ENCODE measurements at regions not wholly inside any gene's neighbourhood (a gene's known extent, or its start where the extent isn't known, plus 50 kb on each side); places are given as distances from the start of the nearest gene placed in this dataset.

DNA sequence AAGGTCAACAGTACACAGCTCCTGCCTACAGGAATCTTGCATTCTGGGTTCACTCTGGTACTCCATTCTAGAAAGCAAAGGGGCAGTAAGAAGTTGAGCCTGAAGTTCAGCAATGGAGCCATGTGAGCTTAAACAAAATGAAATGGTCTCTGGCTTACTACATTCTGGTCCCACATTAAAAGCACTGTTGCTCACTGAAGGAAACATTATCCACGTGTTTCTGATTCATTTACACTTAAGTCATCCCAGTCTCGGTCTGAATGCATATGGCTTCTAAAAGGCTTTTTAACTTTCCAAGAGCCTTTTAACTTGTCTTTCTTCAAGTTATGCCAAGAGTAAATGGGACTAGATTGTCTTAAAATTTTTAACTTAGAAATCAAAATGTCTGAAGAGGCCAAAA is 177.8 kb downstream of the LNPK start:
- no peaks in the 10 kb centered on the region for H3K4me1 ChIP-seq
- 91 to 94% methylated on average over 2 of the region's 2 CpGs for WGBS, 2 donors
- H3K27ac ChIP-seq: no peak overlapping the region
- no peaks in the 10 kb centered on the region for H3K36me3 ChIP-seq
- TF ChIP-seq POLR2A (IDR thresholded peaks at IDR 0.05) (no peak), EP300 (IDR thresholded peaks at IDR 0.05) (no peak), POLR2AphosphoS5 (IDR thresholded peaks at IDR 0.05) (no peak)
- TF ChIP-seq, protein P1, sequence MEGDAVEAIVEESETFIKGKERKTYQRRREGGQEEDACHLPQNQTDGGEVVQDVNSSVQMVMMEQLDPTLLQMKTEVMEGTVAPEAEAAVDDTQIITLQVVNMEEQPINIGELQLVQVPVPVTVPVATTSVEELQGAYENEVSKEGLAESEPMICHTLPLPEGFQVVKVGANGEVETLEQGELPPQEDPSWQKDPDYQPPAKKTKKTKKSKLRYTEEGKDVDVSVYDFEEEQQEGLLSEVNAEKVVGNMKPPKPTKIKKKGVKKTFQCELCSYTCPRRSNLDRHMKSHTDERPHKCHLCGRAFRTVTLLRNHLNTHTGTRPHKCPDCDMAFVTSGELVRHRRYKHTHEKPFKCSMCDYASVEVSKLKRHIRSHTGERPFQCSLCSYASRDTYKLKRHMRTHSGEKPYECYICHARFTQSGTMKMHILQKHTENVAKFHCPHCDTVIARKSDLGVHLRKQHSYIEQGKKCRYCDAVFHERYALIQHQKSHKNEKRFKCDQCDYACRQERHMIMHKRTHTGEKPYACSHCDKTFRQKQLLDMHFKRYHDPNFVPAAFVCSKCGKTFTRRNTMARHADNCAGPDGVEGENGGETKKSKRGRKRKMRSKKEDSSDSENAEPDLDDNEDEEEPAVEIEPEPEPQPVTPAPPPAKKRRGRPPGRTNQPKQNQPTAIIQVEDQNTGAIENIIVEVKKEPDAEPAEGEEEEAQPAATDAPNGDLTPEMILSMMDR (IDR thresholded peaks at IDR 0.05): no peak
- ATAC-seq (ENCODE audit: low FRiP score in 2 of 2) (no peak), DNase-seq (no peak)
- H3K9me3 ChIP-seq: no peaks in the 10 kb centered on the region
- H3K4me3 ChIP-seq: no peak overlapping the region
- H3K27me3 ChIP-seq: no peaks in the 10 kb centered on the region

DNA sequence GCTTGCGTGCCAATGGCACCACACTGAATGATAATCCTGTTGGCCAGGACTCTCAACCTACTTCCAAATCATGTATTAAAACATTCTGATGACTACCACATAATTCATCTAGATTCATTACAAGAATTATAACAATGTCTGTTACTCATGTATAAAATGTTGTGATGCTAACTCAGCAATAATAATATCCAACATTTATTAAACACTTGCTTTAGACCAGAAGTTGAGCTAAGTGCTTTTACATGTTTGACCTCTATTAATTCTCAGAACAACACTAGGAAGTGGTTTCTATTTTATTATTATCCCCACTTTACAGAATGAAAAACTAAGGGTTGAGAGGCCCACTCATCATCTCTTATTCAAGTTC is 178.4 kb downstream of the LNPK start:
- no peaks in the 10 kb centered on the region for H3K27me3 ChIP-seq
- DNase-seq (no peak), ATAC-seq (ENCODE audit: low FRiP score in 2 of 2) (no peak)
- no peak overlapping the region for H3K27ac ChIP-seq
- H3K36me3 ChIP-seq: no peaks in the 10 kb centered on the region
- WGBS, 2 donors: 89 to 100% methylated on average over 1 of the region's 1 CpG
- no peak overlapping the region for H3K4me3 ChIP-seq
- no peaks in the 10 kb centered on the region for H3K4me1 ChIP-seq
- TF ChIP-seq POLR2AphosphoS5 (IDR thresholded peaks at IDR 0.05) (no peak), EP300 (IDR thresholded peaks at IDR 0.05) (no peak), POLR2A (IDR thresholded peaks at IDR 0.05) (no peak)
- TF ChIP-seq, protein P1 (IDR thresholded peaks at IDR 0.05): no peak
- no peaks in the 10 kb centered on the region for H3K9me3 ChIP-seq

DNA sequence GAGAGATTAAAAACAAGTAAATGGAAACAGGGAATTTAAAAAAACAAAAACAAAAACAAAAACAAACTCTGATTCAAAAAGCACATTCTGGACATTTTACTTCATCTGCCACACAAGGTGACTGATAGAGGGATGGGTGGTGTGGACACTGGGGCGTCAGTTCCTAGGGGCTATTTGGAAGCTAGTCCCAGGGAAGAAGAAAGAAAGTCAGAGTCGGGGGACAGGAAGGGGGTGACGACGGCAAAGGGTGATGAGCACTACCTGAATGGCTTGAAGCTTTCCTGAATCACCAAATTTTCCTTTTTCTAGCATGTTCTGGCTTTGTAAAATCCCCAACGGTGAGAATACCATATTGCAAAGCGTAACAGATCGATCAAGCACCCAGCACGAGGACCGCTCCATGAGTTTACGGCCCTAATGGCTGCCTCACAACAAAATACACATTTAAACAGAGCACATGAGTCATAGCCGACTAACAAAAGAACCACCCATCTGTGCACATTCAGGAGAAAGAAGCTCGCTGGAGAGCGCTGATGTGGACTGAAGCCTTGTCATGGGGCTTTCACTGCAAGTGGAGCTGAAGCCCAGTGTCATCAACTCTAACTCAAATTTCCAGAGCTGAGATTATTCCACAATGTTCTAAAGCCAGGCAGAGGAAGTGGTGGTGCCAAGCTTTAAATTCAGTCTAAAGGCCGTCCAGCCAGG is 178.9 kb downstream of the LNPK start:
- Histone ChIP-seq H3K4me1 (no peaks in the 10 kb centered on the region), H3K27ac (no peak overlapping the region), H3K36me3 (no peaks in the 10 kb centered on the region), H3K4me3 (no peak overlapping the region), H3K27me3 (no peaks in the 10 kb centered on the region), H3K9me3 (no peaks in the 10 kb centered on the region)
- TF ChIP-seq POLR2A (IDR thresholded peaks at IDR 0.05): no peak
- no peak for TF ChIP-seq EP300 (IDR thresholded peaks at IDR 0.05)
- TF ChIP-seq POLR2AphosphoS5 (IDR thresholded peaks at IDR 0.05): no peak
- TF ChIP-seq, protein P1 (IDR thresholded peaks at IDR 0.05): no peak
- DNase-seq (no peak), ATAC-seq (ENCODE audit: low FRiP score in 2 of 2) (no peak)
- WGBS, 2 donors: 91 to 94% methylated on average over 14 of the region's 14 CpGs

DNA sequence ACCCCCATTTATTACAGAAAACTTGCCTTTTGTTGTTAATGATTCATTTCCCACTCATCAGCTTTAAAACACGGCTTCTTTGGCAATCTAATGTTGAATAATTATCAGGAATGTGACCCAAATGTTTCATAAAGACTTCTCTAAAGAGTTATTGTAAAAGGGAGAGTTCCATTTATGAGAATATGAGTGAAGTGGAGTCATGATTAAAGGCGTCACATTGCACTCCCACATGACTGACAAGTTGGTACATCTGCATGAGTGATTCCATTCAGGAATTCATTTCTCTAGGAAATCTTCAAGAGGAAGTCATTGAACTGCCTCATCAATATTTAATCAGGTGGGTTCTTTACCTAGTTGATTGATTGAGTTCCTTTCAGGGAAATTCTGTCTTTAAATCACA is 184.8 kb downstream of the LNPK start:
- no peaks in the 10 kb centered on the region for H3K36me3 ChIP-seq
- H3K4me3 ChIP-seq: no peak overlapping the region
- TF ChIP-seq, protein P1 (IDR thresholded peaks at IDR 0.05): no peak
- TF ChIP-seq EP300 (IDR thresholded peaks at IDR 0.05): no peak
- 76 to 89% methylated on average over 2 of the region's 2 CpGs for WGBS, 2 donors
- H3K9me3 ChIP-seq: peaks cover 0 to 12% (median 0%) of the 10 kb centered on the region in 4 donors
- no peak overlapping the region for H3K27ac ChIP-seq
- no peaks in the 10 kb centered on the region for H3K27me3 ChIP-seq
- ATAC-seq (ENCODE audit: low FRiP score in 2 of 2) (no peak), DNase-seq (no peak)
- no peaks in the 10 kb centered on the region for H3K4me1 ChIP-seq

DNA sequence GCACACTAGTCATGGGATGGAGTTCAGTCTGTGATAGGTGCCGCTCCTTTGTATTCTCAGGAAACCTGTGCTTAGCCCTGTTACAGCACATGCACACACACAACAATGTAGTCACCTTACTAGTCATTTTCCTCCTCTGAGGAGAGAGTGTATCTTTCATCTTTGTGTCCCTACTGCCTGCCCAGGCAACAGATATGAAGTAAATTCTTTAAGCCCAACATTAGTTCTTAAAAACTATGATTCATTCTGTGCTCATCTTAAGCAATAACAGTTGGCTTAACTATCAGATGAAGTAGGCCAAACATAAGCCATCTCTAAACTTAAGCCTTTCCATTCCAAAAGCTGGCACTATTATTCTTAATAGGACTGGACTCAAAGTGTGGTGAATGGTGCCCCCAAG is 186.5 kb downstream of the LNPK start:
- no peak for DNase-seq
- H3K9me3 ChIP-seq: peaks cover 0 to 12% (median 0%) of the 10 kb centered on the region in 4 donors
- no peak for TF ChIP-seq POLR2AphosphoS5 (IDR thresholded peaks at IDR 0.05)
- TF ChIP-seq, protein P1 (IDR thresholded peaks at IDR 0.05): no peak
- no peak for TF ChIP-seq POLR2A (IDR thresholded peaks at IDR 0.05)
- TF ChIP-seq EP300 (IDR thresholded peaks at IDR 0.05): no peak
- ATAC-seq (ENCODE audit: low FRiP score in 2 of 2): peak in 1 of 2 donors; percentile 19
- WGBS, 2 donors: 88 to 100% methylated on average over 1 of the region's 1 CpG
- H3K27ac ChIP-seq: no peak overlapping the region
- no peaks in the 10 kb centered on the region for H3K36me3 ChIP-seq
- no peaks in the 10 kb centered on the region for H3K4me1 ChIP-seq
- no peak overlapping the region for H3K4me3 ChIP-seq
- H3K27me3 ChIP-seq: no peaks in the 10 kb centered on the region
